ENCODE measurements at regions not wholly inside any gene's neighbourhood (a gene's known extent, or its start where the extent isn't known, plus 50 kb on each side); places are given as distances from the start of the nearest gene placed in this dataset.

DNA sequence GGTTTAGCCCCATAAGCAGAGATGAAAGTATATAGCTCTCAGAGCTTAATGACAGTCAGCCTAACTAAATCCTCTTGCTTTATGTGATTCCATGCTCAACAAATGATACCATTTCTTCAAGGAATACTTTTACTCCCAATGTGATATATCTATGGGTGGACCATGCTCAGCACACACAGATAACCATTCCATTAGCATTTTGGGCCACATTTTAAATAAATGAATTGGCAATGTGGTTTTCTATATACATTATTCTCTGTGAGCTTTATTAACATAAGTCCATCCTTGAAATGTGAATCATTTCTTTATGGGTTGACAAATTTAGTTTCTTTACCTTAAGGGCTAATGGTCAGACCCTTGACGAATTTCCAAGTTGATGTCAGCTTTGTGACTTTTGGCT is 329.3 kb upstream of the CITED2 start:
- H3K79me2 ChIP-seq (ENCODE audit: insufficient read depth, low read length), result no peaks in the 10 kb centered on the region

GRCh38 chr6:139702706-139703105 is 328.3 kb upstream of the CITED2 start:
- H3K27ac ChIP-seq (ENCODE audit: low read depth, low read length, poor library complexity, severe bottlenecking), result no peak overlapping the region
- TF ChIP-seq CTCF (IDR thresholded peaks at IDR 0.05; ENCODE audit: low read length) (no peak), EZH2 (IDR thresholded peaks at IDR 0.05; ENCODE audit: borderline replicate concordance, low read length) (no peak)

More for the DNA sequence above, 329.3 kb upstream of the CITED2 start:
- Histone ChIP-seq H3K4me1 (ENCODE audit: insufficient read depth, low read length, severe bottlenecking) (no peaks in the 10 kb centered on the region), H2AFZ (ENCODE audit: low read length) (no peak overlapping the region), H3F3A (ENCODE audit: insufficient read depth, low read length) (no peaks in the 10 kb centered on the region), H3K9me3 (ENCODE audit: low read length) (no peaks in the 10 kb centered on the region), H4K20me1 (ENCODE audit: insufficient read depth, low read length) (no peaks in the 10 kb centered on the region), H3K4me3 (ENCODE audit: low read depth, low read length, poor library complexity, severe bottlenecking) (no peak overlapping the region), H3K27me3 (ENCODE audit: insufficient read depth, low read length) (no peaks in the 10 kb centered on the region), H3K9me2 (ENCODE audit: low read depth, low read length) (no peaks in the 10 kb centered on the region), H3K27ac (ENCODE audit: low read depth, low read length, poor library complexity, severe bottlenecking) (no peak overlapping the region), H3K4me2 (ENCODE audit: low read length) (no peak overlapping the region), H3K9ac (ENCODE audit: low read length) (no peak overlapping the region), H3K36me3 (ENCODE audit: insufficient read depth, low read length) (no peaks in the 10 kb centered on the region)
- TF ChIP-seq EZH2 (IDR thresholded peaks at IDR 0.05; ENCODE audit: borderline replicate concordance, low read length), result no peak
- TF ChIP-seq CTCF (IDR thresholded peaks at IDR 0.05; ENCODE audit: low read length), result no peak

GRCh38 chr6:139701695-139702094 is 327.2 kb upstream of the CITED2 start:
- no peaks in the 10 kb centered on the region for H3K79me2 ChIP-seq (ENCODE audit: insufficient read depth, low read length)
- no peak overlapping the region for H2AFZ ChIP-seq (ENCODE audit: low read length)

More at GRCh38 chr6:139702706-139703105, 328.3 kb upstream of the CITED2 start:
- Histone ChIP-seq H3K9ac (ENCODE audit: low read length) (no peak overlapping the region), H3K4me2 (ENCODE audit: low read length) (no peak overlapping the region), H3K9me2 (ENCODE audit: low read depth, low read length) (no peaks in the 10 kb centered on the region), H4K20me1 (ENCODE audit: insufficient read depth, low read length) (no peaks in the 10 kb centered on the region), H3K27me3 (ENCODE audit: insufficient read depth, low read length) (no peaks in the 10 kb centered on the region), H3K79me2 (ENCODE audit: insufficient read depth, low read length) (no peaks in the 10 kb centered on the region), H3F3A (ENCODE audit: insufficient read depth, low read length) (no peaks in the 10 kb centered on the region), H2AFZ (ENCODE audit: low read length) (no peak overlapping the region), H3K4me3 (ENCODE audit: low read depth, low read length, poor library complexity, severe bottlenecking) (no peak overlapping the region), H3K36me3 (ENCODE audit: insufficient read depth, low read length) (no peaks in the 10 kb centered on the region), H3K4me1 (ENCODE audit: insufficient read depth, low read length, severe bottlenecking) (no peaks in the 10 kb centered on the region), H3K9me3 (ENCODE audit: low read length) (no peaks in the 10 kb centered on the region)

More at GRCh38 chr6:139701695-139702094, 327.2 kb upstream of the CITED2 start:
- Histone ChIP-seq H3K4me2 (ENCODE audit: low read length) (no peak overlapping the region), H4K20me1 (ENCODE audit: insufficient read depth, low read length) (no peaks in the 10 kb centered on the region), H3K27me3 (ENCODE audit: insufficient read depth, low read length) (no peaks in the 10 kb centered on the region), H3K9me3 (ENCODE audit: low read length) (no peaks in the 10 kb centered on the region), H3K9ac (ENCODE audit: low read length) (no peak overlapping the region), H3K27ac (ENCODE audit: low read depth, low read length, poor library complexity, severe bottlenecking) (no peak overlapping the region), H3F3A (ENCODE audit: insufficient read depth, low read length) (no peaks in the 10 kb centered on the region), H3K4me1 (ENCODE audit: insufficient read depth, low read length, severe bottlenecking) (no peaks in the 10 kb centered on the region), H3K4me3 (ENCODE audit: low read depth, low read length, poor library complexity, severe bottlenecking) (no peak overlapping the region), H3K36me3 (ENCODE audit: insufficient read depth, low read length) (no peaks in the 10 kb centered on the region), H3K9me2 (ENCODE audit: low read depth, low read length) (no peaks in the 10 kb centered on the region)
- TF ChIP-seq CTCF (IDR thresholded peaks at IDR 0.05; ENCODE audit: low read length) (no peak), EZH2 (IDR thresholded peaks at IDR 0.05; ENCODE audit: borderline replicate concordance, low read length) (no peak)
